ENCODE measurements at regions not wholly inside any gene's neighbourhood (a gene's known extent, or its start where the extent isn't known, plus 50 kb on each side); places are given as distances from the start of the nearest gene placed in this dataset.

DNA sequence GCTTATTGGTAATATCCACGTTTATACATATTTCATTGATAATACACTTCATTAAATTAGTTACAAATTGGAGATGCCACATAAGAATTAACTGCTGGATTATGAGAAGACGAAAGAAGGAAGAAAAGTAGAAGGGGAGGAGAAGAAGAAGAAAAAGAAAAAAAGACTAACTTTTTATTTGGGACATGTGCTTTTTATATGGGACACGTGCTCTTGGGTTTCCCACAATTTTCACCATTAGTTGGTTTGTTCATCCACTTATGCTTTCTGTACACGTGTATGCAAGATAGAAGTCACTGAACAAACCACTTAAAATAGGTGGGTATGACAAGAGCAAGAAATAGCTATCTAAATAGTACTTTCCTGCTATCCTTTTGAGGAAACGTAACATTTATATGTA lies 98.6 kb downstream of the MRPS30 start:
- in situ Hi-C loops (cut with MboI; ENCODE audit: low sequenced_read_pairs in 4 of 4) = no loop called here
- Histone ChIP-seq H3K4me1 (no peaks in the 10 kb centered on the region), H3K27me3 (no peaks in the 10 kb centered on the region), H3K9me3 (no peaks in the 10 kb centered on the region), H3K27ac (no peak overlapping the region), H3K36me3 (no peaks in the 10 kb centered on the region), H3K4me3 (no peak overlapping the region)
- no peak for DNase-seq
- intact Hi-C loops (cut with DNase I; ENCODE audit: low total_unique reads) = no loop called here
- TF ChIP-seq CTCF (IDR thresholded peaks at IDR 0.05 in 4 of 5, conservative IDR thresholded peaks at IDR 0.05 in 1 of 5) (no peak), POLR2A (IDR thresholded peaks at IDR 0.05) (no peak)
- no peak for ATAC-seq

GRCh38 chr5:44909004-44909403 lies 100.3 kb downstream of the MRPS30 start:
- no peaks in the 10 kb centered on the region for H3K36me3 ChIP-seq
- in situ Hi-C loops (cut with MboI; ENCODE audit: low sequenced_read_pairs in 4 of 4) = no loop called here
- no peak for TF ChIP-seq CTCF (IDR thresholded peaks at IDR 0.05 in 4 of 5, conservative IDR thresholded peaks at IDR 0.05 in 1 of 5)
- no peak for TF ChIP-seq POLR2A (IDR thresholded peaks at IDR 0.05)
- no peak overlapping the region for H3K27ac ChIP-seq
- no peak for ATAC-seq
- H3K27me3 ChIP-seq = no peaks in the 10 kb centered on the region
- no peaks in the 10 kb centered on the region for H3K9me3 ChIP-seq
- no peaks in the 10 kb centered on the region for H3K4me1 ChIP-seq
- no peak for DNase-seq
- H3K4me3 ChIP-seq = no peak overlapping the region
- intact Hi-C loops (cut with DNase I; ENCODE audit: low total_unique reads) = no loop called here

GRCh38 chr5:44911501-44911900 lies 102.8 kb downstream of the MRPS30 start:
- H3K27me3 ChIP-seq = no peaks in the 10 kb centered on the region
- TF ChIP-seq POLR2A (IDR thresholded peaks at IDR 0.05) (no peak), CTCF (IDR thresholded peaks at IDR 0.05 in 4 of 5, conservative IDR thresholded peaks at IDR 0.05 in 1 of 5) (no peak)
- in situ Hi-C loops (cut with MboI; ENCODE audit: low sequenced_read_pairs in 4 of 4) = no loop called here
- ATAC-seq (no peak), DNase-seq (no peak)
- H3K4me3 ChIP-seq = no peak overlapping the region
- no peaks in the 10 kb centered on the region for H3K36me3 ChIP-seq
- no peaks in the 10 kb centered on the region for H3K4me1 ChIP-seq
- intact Hi-C loops (cut with DNase I; ENCODE audit: low total_unique reads) = no loop called here
- H3K27ac ChIP-seq = no peak overlapping the region
- no peaks in the 10 kb centered on the region for H3K9me3 ChIP-seq

- intact Hi-C loops (cut with DNase I; ENCODE audit: low total_unique reads) = no loop called here
- H3K9me3 ChIP-seq = no peaks in the 10 kb centered on the region
- ATAC-seq (no peak), DNase-seq (no peak)
- H3K4me3 ChIP-seq = no peak overlapping the region
- in situ Hi-C loops (cut with MboI; ENCODE audit: low sequenced_read_pairs in 4 of 4) = no loop called here
- no peaks in the 10 kb centered on the region for H3K4me1 ChIP-seq
- no peaks in the 10 kb centered on the region for H3K36me3 ChIP-seq
- TF ChIP-seq CTCF (IDR thresholded peaks at IDR 0.05 in 4 of 5, conservative IDR thresholded peaks at IDR 0.05 in 1 of 5) = no peak
- TF ChIP-seq POLR2A (IDR thresholded peaks at IDR 0.05) = no peak
- no peak overlapping the region for H3K27ac ChIP-seq
- no peaks in the 10 kb centered on the region for H3K27me3 ChIP-seq
These were observed 105.5 kb downstream of the MRPS30 start for GRCh38 chr5:44914221-44914620.

- no peak for DNase-seq
- no peak overlapping the region for H3K4me3 ChIP-seq
- H3K27ac ChIP-seq = no peak overlapping the region
- no peak for ATAC-seq
- H3K36me3 ChIP-seq = no peaks in the 10 kb centered on the region
- H3K4me1 ChIP-seq = no peaks in the 10 kb centered on the region
- H3K9me3 ChIP-seq = no peaks in the 10 kb centered on the region
- H3K27me3 ChIP-seq = no peaks in the 10 kb centered on the region
- intact Hi-C loops (cut with DNase I; ENCODE audit: low total_unique reads) = no loop called here
- TF ChIP-seq POLR2A (IDR thresholded peaks at IDR 0.05) = no peak
- no peak for TF ChIP-seq CTCF (IDR thresholded peaks at IDR 0.05 in 4 of 5, conservative IDR thresholded peaks at IDR 0.05 in 1 of 5)
- in situ Hi-C loops (cut with MboI; ENCODE audit: low sequenced_read_pairs in 4 of 4) = no loop called here
These were observed 110.8 kb downstream of the MRPS30 start for GRCh38 chr5:44919560-44919959.

Data from gastrocnemius medialis (tissue), 4 donors.